ENCODE measurements at regions not wholly inside any gene's neighbourhood (a gene's known extent, or its start where the extent isn't known, plus 50 kb on each side); places are given as distances from the start of the nearest gene placed in this dataset.

DNA sequence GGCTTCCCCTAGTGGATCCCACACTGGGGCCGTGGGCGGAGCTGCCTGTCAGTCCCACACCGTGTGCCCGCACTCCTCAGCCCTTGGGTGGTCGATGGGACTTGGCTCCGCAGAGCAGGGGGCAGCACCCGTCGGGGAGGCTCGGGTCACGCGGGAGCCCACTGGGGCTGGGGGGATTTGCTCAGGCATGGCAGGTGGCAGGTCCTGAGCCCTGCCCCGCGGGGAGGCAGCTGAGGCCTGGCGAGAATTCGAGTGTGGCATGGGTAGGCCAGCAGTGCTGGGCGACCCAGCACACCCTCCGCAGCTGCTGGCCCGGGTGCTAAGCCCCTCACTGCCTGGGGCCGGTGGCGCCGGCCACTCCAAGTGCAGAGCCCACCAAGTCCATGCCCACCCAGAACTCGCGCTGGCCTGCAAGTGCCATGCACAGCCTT lies 481.7 kb upstream of the PRR20A start:
- TF ChIP-seq EZH2 (IDR thresholded peaks at IDR 0.05; ENCODE audit: low read length, missing control alignments), result no peak
- no peak for TF ChIP-seq CTCF (conservative IDR thresholded peaks at IDR 0.05 in 1 of 2, IDR thresholded peaks at IDR 0.05 in 1 of 2; ENCODE audit: low read depth in 1 of 2, low read length in 2 of 2)
